DMS114 treated with DMSO at 0.1 percent for 48 hours (cell line): ENCODE measurements at regions not wholly inside any gene's neighbourhood (a gene's known extent, or its start where the extent isn't known, plus 50 kb on each side); places are given as distances from the start of the nearest gene placed in this dataset.
A peak's percentile ranks its signal among the peaks of the same experiment; 100 is the strongest.

Experiments
- DNase-seq: peaks from one replicate; lab custom pipeline; 2025; ENCODE audit not compliant: unreplicated experiment; lab: John Stamatoyannopoulos, UW

DNA sequence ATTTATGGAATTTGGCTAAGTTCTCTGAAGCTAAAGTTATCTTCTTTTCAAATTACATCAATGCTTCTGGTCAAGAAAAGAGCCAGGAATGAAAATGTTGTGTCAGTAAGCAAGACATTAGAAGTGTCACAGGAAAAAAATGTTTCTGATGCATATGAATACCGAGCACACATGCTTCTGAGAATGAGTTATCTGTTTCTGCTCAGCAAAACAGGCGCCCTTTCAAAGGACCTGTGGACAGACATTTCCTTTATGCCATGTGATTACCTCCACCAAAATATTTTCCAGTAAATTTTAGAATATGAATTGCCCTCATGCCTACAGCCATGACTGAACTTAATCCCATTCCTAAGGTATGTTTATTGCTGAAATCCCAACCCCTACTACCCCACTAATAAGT, 55.4 kb upstream of the RNF180 start:
- DNase-seq = no peak

DNA sequence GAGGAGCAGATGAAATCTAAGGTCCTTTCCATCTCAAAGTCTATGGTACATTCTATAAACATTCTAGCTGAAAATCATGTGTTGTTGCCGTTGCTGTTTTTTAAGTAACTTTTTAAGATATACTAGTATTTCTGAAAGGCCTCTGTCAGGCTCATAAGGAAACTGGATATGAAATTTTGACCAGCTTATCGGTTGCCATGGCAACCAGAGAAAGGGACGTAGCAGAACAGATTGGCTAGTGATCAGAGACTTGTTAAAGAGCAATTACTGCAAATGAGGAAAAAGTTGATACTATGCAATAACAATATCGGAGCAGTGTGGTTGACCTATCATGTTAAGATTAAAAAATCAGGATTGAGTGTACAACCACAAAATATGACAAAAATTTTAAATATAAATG, 57.0 kb upstream of the RNF180 start:
- DNase-seq = no peak

DNA sequence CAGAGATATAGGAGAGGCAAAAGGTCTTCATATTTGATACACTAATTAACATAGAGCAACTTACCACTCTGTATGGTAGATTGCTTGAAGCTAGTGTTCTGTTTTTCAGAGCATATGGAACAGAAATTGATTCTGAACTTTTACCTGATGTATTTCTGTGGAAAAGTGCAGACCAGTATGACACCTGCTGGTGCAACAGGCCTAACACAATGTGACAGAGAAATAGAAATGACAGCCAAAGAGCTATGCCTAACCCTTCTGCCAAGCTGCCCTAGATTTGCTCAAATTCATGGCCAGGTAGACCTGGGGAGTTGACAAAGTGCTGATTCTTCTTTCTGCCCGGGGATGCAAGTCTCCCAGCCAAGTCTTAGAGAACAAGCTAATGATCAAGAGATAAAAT, 65.4 kb upstream of the RNF180 start:
- no peak for DNase-seq

DNA sequence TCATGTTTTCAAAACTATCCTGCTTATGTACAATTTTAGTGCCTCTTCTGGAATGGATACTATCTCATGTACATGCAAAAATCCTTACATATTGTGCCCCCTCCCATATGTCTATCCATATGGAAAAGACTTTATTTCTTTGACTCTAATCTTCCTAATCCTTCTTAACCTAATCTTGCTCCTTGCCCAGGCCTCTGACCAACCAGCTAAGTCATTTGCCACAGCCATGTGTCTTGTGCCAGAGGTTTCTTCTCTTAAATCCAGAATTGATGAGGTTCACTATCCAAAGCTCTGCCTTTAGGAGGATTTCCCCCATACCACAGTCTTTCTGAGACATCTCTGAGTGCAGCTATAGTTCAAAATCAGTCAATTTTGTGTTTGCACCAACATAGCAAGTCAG, 68.9 kb upstream of the RNF180 start:
- no peak for DNase-seq

DNA sequence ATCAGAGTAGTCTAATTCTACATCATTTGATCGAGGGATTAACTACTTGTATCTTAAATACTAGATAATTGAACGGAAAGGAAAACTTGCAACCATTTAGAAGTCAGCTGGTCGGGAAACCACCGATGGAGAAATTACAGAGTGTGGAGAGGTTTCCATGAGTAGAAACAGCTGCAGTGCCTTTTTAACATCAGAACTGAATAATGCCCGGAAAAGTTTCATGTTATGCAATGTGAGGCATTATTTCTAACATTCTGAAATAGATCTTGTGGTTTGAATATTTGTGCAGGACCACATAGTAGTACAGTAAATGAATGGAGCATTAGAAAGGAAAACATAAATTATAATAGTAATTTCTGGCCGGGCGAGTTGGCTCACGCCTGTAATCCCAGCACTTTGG, 88.1 kb upstream of the RNF180 start:
- no peak for DNase-seq

DNA sequence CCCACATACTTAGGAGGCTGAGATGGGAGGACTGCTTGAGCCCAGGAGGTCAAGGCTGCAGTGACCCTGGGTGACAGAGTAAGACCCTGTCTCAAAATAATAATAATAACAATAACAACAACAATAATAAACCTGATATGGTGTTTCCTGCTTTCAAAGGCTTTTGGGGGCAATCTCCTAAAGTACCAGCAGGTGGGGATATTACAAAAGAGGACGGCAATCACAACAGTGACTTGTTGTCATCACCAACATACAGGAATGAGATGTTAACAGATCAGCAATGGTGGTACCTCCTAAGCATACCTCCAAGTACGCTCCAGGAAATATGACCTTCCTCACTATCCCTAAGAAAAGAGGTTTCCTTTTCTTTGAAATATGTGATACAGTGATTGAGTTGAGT, 91.1 kb upstream of the RNF180 start:
- DNase-seq = peak; percentile 60

DNA sequence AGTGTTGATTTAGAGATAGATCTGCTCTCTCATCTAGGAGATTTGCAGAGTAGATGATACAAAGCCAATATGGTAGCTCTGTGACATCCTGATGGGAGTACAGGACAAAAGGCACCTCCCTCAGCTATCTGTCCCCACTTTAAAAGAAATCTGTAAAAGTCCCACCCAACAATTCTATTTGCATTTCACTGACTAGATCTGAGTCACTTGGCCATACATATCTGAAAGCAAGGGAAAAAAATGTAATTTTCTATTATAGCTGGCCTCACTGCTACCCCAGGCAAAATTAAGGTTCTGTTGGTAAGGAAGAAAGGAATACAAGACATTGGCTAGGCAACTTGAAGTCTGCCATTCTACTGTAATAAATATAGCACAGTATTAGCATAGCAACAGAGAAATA, 96.2 kb upstream of the RNF180 start:
- DNase-seq = no peak

DNA sequence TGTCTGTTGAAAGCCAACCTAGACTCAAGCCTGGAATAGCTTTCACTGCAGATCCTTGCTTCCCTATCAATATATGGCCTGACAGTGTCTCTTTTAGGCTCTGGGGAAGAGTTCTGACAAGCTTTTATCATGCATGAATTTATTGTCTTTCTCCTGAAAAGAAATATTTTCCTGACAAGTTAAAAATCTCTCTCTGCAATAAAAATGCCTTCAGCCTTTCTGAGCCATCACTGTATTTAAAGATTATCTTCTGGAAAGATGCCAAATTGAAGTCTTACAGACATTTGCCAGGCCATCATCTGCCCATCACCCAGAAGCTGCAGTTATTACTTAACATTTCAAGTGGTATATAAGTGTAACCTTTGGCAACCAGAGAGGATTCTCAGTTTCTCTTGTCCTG, 88.1 kb upstream of the HTR1A start:
- no peak for DNase-seq

DNA sequence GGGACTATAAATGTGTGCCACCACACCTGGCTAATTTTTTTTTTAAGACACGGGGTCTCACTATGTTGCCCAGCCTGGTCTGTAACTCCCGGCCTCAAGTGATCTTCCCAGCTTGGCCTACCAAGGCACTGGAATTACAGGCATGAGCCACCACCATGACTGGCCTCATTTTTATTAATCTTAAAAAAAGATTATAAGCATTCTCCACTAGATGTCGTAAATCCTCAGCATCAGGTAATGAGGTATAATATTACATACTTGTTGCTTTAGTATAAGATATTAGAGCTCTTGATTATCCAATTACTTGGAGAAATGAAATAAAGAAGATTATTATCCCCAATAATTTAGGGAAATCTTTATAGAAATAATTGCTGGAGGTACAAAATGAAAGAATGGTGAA, 78.2 kb upstream of the HTR1A start:
- DNase-seq = no peak

DNA sequence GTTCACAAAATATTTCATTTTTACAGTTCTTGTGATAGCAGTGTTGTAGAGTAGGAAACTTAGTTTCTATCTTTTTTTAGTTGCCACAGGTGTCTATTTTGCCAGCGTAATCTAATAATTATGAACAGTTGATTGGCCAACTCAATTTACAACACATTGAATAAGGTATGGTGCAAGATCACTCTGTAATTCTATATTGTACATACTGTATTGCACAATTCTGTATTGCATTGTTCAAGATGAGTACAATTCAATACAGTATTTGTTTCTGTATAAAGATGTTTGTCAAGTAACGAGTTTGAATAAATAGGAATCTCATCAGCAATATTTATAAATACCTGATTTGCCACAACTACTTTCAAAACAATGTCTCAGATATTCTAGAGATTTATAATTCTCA, 64.2 kb upstream of the HTR1A start:
- DNase-seq = no peak

DNA sequence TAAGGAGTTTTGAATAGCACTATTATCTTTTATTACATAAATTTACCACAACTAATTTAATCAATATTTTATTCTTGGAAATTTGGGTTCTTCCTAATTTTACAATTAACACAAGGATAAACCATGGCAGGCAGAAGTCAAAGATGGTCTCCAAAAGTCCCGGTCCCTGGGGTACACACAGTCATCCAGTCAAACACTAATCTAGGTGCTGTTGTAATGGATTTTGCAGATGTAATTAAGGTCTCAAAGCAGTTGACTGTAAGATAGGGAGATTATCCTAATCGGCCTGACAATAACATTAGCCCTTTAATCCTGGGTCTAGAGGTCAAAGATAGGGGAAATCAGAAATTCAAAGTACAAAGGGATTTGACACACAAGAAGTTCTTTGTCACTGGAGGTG, 57.5 kb upstream of the HTR1A start:
- no peak for DNase-seq

DNA sequence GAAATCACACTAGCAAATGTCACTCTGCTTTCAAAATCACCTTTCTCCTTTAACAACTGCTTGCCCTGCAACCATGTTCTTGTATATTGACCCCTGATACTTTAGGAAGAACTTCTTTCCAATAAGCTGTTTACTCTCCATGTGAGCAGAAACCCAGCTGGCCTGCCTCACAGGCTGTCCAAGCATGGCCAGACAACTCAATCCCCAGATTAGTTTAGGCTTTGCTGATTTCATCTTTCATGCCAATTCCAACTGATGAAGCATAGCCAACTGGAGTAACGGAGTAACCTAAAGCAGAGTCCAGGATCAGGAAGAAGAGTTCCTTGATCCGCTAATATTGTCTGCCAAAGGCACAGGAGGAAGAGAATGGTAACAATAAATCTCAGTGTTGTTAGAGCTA, 56.7 kb upstream of the HTR1A start:
- DNase-seq = no peak

DNA sequence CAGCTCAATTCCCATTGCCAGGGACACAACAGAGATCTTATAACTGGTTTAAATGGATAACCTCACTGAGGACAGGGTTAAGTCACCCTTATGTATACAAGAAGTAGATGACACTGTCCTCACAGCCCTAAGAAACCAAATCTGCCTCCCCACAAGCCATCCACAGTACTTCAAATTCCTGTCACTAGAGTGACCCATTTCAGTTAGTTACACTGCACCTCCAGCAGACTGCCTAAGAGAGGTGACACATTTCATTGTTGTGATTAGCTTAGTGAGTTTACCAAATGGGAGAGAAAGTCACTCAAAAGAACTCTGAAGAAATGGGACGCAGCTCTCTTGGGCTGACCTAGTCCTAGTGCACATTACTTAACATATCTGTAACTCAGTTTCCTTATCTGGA, 53.6 kb upstream of the HTR1A start:
- DNase-seq = no peak
